Right atrium auricular region (tissue), 2 donors: ENCODE measurements at regions not wholly inside any gene's neighbourhood (a gene's known extent, or its start where the extent isn't known, plus 50 kb on each side); places are given as distances from the start of the nearest gene placed in this dataset.

Experiments used
- DNase-seq: peaks from one replicate; pipeline ENCODE4 v3.0.0-alpha.2; 2019; ENCODE audit warnings: low spot score
- H3K27ac ChIP-seq, 2 donors: fragments of 200-600 bp; sonication (generic); 1 replicate in 1 of 2; 2 replicates in 1 of 2; pipeline ENCODE4 v1.5.1; 2016 to 2019
- H3K27me3 ChIP-seq, 2 donors: fragments of 200-600 bp; sonication (generic); one replicate each; pipeline versions ENCODE4 v1.5.1 to v1.6.0; 2017 to 2019
- H3K36me3 ChIP-seq: fragments of 200-600 bp; sonication (generic); one replicate; pipeline ENCODE4 v1.5.1; 2016
- H3K4me1 ChIP-seq, 2 donors: fragments of 200-600 bp; sonication (generic); one replicate each; pipeline versions ENCODE4 v1.5.1 to v1.6.0; 2017 to 2019
- H3K4me3 ChIP-seq, 2 donors: fragments of 200-600 bp; sonication (generic); 1 replicate in 1 of 2; 2 replicates in 1 of 2; pipeline ENCODE4 v1.5.1; 2017 to 2019; ENCODE audit warnings: mild to moderate bottlenecking in 1 of 2, moderate library complexity in 1 of 2
- H3K9me3 ChIP-seq, 2 donors: fragments of 200-600 bp; sonication (generic); one replicate each; pipeline ENCODE4 v1.5.1; 2019
- TF ChIP-seq, protein P1 (sequence below), 2 donors: fragments of 200-600 bp; sonication (generic); IDR thresholded peaks; one replicate each; pipeline ENCODE4 v1.5.1; 2019; ENCODE audit warnings: antibody characterized with exemption in 2 of 2

DNA sequence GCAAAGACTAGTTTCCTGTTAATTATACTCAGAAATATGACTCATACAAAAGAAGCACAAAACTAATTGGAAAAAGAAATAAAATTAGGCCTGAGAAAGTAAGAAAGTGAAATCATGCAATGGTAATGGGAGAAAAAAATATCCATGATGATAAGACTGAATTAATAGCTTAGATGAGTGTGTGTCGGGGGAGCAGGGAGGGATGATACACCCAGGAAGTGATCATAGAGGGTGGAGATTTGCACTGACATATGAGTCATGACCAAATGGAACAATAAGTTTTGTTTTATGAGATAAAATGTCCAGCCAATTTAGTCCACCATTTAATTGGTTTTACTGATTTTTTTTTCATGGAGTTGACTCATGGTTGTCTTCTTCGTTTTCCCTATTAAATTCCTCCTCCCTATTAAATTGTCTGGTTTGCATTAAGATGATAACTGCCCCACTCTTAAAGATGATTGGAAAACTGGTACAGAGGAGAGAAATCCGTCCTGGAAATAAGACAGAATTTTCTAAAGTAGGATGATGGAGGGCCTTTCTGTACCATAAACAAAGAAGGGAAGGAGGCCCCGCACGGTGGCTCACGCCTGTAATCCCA, 111.7 kb upstream of the KCNJ6 start:
- TF ChIP-seq, protein P1, sequence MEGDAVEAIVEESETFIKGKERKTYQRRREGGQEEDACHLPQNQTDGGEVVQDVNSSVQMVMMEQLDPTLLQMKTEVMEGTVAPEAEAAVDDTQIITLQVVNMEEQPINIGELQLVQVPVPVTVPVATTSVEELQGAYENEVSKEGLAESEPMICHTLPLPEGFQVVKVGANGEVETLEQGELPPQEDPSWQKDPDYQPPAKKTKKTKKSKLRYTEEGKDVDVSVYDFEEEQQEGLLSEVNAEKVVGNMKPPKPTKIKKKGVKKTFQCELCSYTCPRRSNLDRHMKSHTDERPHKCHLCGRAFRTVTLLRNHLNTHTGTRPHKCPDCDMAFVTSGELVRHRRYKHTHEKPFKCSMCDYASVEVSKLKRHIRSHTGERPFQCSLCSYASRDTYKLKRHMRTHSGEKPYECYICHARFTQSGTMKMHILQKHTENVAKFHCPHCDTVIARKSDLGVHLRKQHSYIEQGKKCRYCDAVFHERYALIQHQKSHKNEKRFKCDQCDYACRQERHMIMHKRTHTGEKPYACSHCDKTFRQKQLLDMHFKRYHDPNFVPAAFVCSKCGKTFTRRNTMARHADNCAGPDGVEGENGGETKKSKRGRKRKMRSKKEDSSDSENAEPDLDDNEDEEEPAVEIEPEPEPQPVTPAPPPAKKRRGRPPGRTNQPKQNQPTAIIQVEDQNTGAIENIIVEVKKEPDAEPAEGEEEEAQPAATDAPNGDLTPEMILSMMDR (IDR thresholded peaks at IDR 0.05): no peak
- no peak for DNase-seq

GRCh38 chr21:38032082-38032801, 116.0 kb upstream of the KCNJ6 start:
- Histone ChIP-seq H3K36me3 (no peaks in the 10 kb centered on the region), H3K4me3 (no peak overlapping the region), H3K27me3 (no peaks in the 10 kb centered on the region), H3K4me1 (no peaks in the 10 kb centered on the region), H3K27ac (no peak overlapping the region), H3K9me3 (no peaks in the 10 kb centered on the region)
- TF ChIP-seq, protein P1 (IDR thresholded peaks at IDR 0.05): no peak
- no peak for DNase-seq

More for the DNA sequence above, 111.7 kb upstream of the KCNJ6 start:
- Histone ChIP-seq H3K27me3 (no peaks in the 10 kb centered on the region), H3K4me1 (no peaks in the 10 kb centered on the region), H3K4me3 (no peak overlapping the region), H3K27ac (no peak overlapping the region), H3K9me3 (no peaks in the 10 kb centered on the region), H3K36me3 (no peaks in the 10 kb centered on the region)

DNA sequence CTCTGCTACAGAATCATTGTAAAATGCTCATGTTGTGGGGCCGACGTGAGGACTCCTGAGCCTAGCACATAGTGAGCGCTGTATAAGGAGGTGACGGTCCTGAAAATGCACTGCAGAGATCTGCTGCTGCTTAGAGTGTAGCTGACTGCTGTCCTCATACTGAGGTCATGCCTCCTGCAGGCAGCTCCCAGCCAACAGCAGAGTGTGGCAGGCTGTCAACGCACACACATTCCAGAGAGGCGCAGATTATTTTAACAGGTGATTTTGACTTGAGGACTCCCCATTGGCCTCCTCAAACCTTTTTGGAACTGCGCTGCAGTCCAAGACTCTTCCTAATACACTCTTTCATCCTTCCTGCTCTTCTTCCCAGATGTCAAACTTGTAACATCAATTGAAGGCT, 119.8 kb upstream of the KCNJ6 start:
- Histone ChIP-seq H3K4me3 (no peak overlapping the region), H3K9me3 (no peaks in the 10 kb centered on the region), H3K27me3 (no peaks in the 10 kb centered on the region), H3K4me1 (no peaks in the 10 kb centered on the region), H3K36me3 (no peaks in the 10 kb centered on the region), H3K27ac (no peak overlapping the region)
- TF ChIP-seq, protein P1 (IDR thresholded peaks at IDR 0.05): no peak
- no peak for DNase-seq

- no peak for DNase-seq
- Histone ChIP-seq H3K27me3 (no peaks in the 10 kb centered on the region), H3K27ac (no peak overlapping the region), H3K4me1 (no peaks in the 10 kb centered on the region), H3K9me3 (no peaks in the 10 kb centered on the region), H3K4me3 (no peak overlapping the region), H3K36me3 (no peaks in the 10 kb centered on the region)
- TF ChIP-seq, protein P1 (IDR thresholded peaks at IDR 0.05): no peak
Observed at GRCh38 chr21:38037416-38037815, 121.2 kb upstream of the KCNJ6 start.

DNA sequence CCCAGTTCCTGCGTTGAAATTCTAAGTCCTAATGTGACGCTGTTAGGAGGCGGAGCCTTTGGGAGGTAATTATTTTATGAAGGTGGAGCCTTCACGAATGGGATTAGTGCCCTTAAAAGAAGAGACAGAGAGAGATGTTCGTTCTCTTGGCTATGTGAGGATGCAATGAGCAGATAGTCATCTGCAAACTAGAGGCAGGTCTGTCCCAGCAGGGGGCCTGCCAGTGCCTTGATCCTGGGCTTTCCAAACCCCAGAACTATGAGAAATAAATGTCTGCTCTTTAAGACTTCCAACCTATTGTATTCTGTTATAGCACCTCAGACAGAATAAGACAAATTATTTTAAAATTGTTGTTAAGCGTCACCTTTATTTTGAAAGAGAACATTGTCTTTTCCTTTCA, 123.1 kb upstream of the KCNJ6 start:
- no peaks in the 10 kb centered on the region for H3K9me3 ChIP-seq
- H3K36me3 ChIP-seq: no peaks in the 10 kb centered on the region
- DNase-seq: no peak
- H3K27me3 ChIP-seq: no peaks in the 10 kb centered on the region
- no peak overlapping the region for H3K4me3 ChIP-seq
- no peak overlapping the region for H3K27ac ChIP-seq
- TF ChIP-seq, protein P1 (IDR thresholded peaks at IDR 0.05): no peak
- H3K4me1 ChIP-seq: no peaks in the 10 kb centered on the region
